ENCODE measurements at regions not wholly inside any gene's neighbourhood (a gene's known extent, or its start where the extent isn't known, plus 50 kb on each side); places are given as distances from the start of the nearest gene placed in this dataset.

DNA sequence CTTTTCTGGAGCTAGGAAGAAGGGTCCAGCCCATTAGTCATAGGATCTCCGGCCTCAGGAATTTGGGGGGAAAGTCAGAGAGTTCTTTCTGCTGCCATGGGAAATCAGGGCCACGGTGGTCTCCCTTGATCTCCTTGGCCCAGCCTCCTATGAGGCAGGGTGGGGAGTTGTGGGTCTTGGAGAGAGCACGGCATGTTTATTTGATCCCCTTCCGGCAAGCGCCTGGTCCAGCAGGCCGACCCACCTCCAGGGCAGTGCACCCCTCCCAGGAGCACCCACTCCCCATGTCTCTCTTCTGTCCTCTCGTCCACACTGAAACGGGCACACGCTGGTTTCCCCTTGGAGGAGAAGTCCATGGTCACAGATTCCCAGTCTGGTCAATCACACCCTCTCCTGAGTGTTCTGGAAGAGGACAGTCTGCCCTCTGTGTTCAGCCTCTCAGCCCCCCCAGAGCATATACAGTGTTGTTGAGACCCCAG is 464.6 kb upstream of the HS6ST1 start:
- TF ChIP-seq, protein P1, sequence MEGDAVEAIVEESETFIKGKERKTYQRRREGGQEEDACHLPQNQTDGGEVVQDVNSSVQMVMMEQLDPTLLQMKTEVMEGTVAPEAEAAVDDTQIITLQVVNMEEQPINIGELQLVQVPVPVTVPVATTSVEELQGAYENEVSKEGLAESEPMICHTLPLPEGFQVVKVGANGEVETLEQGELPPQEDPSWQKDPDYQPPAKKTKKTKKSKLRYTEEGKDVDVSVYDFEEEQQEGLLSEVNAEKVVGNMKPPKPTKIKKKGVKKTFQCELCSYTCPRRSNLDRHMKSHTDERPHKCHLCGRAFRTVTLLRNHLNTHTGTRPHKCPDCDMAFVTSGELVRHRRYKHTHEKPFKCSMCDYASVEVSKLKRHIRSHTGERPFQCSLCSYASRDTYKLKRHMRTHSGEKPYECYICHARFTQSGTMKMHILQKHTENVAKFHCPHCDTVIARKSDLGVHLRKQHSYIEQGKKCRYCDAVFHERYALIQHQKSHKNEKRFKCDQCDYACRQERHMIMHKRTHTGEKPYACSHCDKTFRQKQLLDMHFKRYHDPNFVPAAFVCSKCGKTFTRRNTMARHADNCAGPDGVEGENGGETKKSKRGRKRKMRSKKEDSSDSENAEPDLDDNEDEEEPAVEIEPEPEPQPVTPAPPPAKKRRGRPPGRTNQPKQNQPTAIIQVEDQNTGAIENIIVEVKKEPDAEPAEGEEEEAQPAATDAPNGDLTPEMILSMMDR (conservative IDR thresholded peaks at IDR 0.05; ENCODE audit: low read depth, low read length) = no peak
- TF ChIP-seq EZH2 (IDR thresholded peaks at IDR 0.05; ENCODE audit: borderline replicate concordance, low read depth, low read length, poor library complexity, severe bottlenecking) = no peak

Data from A673 (cell line).